GM23338 (cell line): ENCODE measurements at regions not wholly inside any gene's neighbourhood (a gene's known extent, or its start where the extent isn't known, plus 50 kb on each side); places are given as distances from the start of the nearest gene placed in this dataset.

Source experiments
- ATAC-seq: fragments of 200-7000 bp; cut with Tn5 transposase; 3 replicates; pipeline ENCODE4 v1.9.1; 2020
- DNase-seq: peaks from one replicate; pipeline ENCODE4 v3.0.0-alpha.2; 2015; ENCODE audit warnings: low spot score
- H2AFZ ChIP-seq: fragments of 200-600 bp; sonication (generic); 2 replicates; pipeline ENCODE4 v1.8.0; 2016; ENCODE audit warnings: antibody characterized with exemption, mild to moderate bottlenecking, moderate library complexity
- H3F3A ChIP-seq: fragments of 200-600 bp; sonication (generic); replicated peaks from 2 replicates; pipeline ENCODE4 v1.8.0; 2017; ENCODE audit warnings: antibody characterized with exemption, mixed run types, low read depth
- H3K27ac ChIP-seq: fragments of 200-600 bp; sonication (generic); 2 replicates; pipeline ENCODE4 v1.6.1; 2016; ENCODE audit warnings: low read depth
- H3K27me3 ChIP-seq: fragments of 200-600 bp; sonication (generic); 2 replicates; pipeline ENCODE4 v1.8.0; 2016; ENCODE audit warnings: mild to moderate bottlenecking, mixed run types, moderate library complexity; ENCODE audit not compliant: insufficient read depth
- H3K36me3 ChIP-seq: fragments of 200-600 bp; sonication (generic); 2 replicates; pipeline ENCODE4 v1.8.0; 2016; ENCODE audit warnings: mild to moderate bottlenecking; ENCODE audit not compliant: insufficient read depth
- H3K4me1 ChIP-seq: fragments of 200-600 bp; sonication (generic); 2 replicates; pipeline ENCODE4 v1.8.0; 2016; ENCODE audit warnings: mild to moderate bottlenecking, moderate library complexity; ENCODE audit not compliant: insufficient read depth
- H3K4me2 ChIP-seq: fragments of 200-600 bp; sonication (generic); 2 replicates; pipeline ENCODE4 v1.7.1; 2017; ENCODE audit warnings: mixed run types
- H3K4me3 ChIP-seq: fragments of 200-600 bp; sonication (generic); 2 replicates; pipeline ENCODE4 v1.6.1; 2016; ENCODE audit warnings: mixed run types
- H3K79me2 ChIP-seq: fragments of 200-600 bp; sonication (generic); replicated peaks from 2 replicates; pipeline ENCODE4 v1.8.0; 2017; ENCODE audit warnings: mild to moderate bottlenecking; ENCODE audit not compliant: insufficient read depth
- H3K9me2 ChIP-seq: fragments of 200-600 bp; sonication (generic); 2 replicates; pipeline ENCODE4 v1.8.0; 2017; ENCODE audit not compliant: insufficient read depth
- H4K20me1 ChIP-seq: fragments of 200-600 bp; sonication (generic); replicated peaks from 2 replicates; pipeline ENCODE4 v1.8.0; 2017; ENCODE audit warnings: mild to moderate bottlenecking; ENCODE audit not compliant: insufficient read depth
- H3K27ac Mint-ChIP-seq: 2 replicates; pipeline ENCODE4 v1.8.0; 2020; ENCODE audit warnings: inconsistent platforms, mild to moderate bottlenecking, moderate library complexity, mixed read lengths
- H3K27me3 Mint-ChIP-seq: 3 replicates; pipeline ENCODE4 v1.8.0; 2022; ENCODE audit warnings: low read depth, mild to moderate bottlenecking, moderate library complexity, mixed read lengths, inconsistent platforms; ENCODE audit not compliant: insufficient read depth, poor library complexity
- H3K36me3 Mint-ChIP-seq: 3 replicates; pipeline ENCODE4 v1.8.0; 2021; ENCODE audit warnings: low read depth, mild to moderate bottlenecking, inconsistent platforms, moderate library complexity, mixed read lengths
- H3K4me1 Mint-ChIP-seq: 3 replicates; pipeline ENCODE4 v1.8.0; 2020; ENCODE audit warnings: mild to moderate bottlenecking, inconsistent platforms, mixed read lengths
- H3K4me3 Mint-ChIP-seq: 3 replicates; pipeline ENCODE4 v1.8.0; 2021; ENCODE audit warnings: moderate library complexity, mild to moderate bottlenecking, inconsistent platforms, mixed read lengths
- H3K9me3 Mint-ChIP-seq: 3 replicates; pipeline ENCODE4 v1.8.0; 2020; ENCODE audit warnings: moderate library complexity, mild to moderate bottlenecking, inconsistent platforms, mixed read lengths
- CREB1 ChIP-seq: fragments of 250-450 bp; sonication (Bioruptor Pico); IDR thresholded peaks from 2 replicates; pipeline ENCODE4 v1.5.0; 2020; ENCODE audit warnings: low read depth, mild to moderate bottlenecking, moderate library complexity
- EZH2 ChIP-seq: fragments of 200-600 bp; sonication (generic); IDR thresholded peaks from one replicate; pipeline ENCODE4 v1.8.0; 2017; ENCODE audit warnings: antibody characterized with exemption, mild to moderate bottlenecking, low read depth; ENCODE audit not compliant: unreplicated experiment
- EZH2phosphoT487 ChIP-seq: fragments of 200-600 bp; sonication (generic); IDR thresholded peaks from one replicate; pipeline ENCODE4 v1.8.1; 2018; ENCODE audit warnings: antibody characterized with exemption; ENCODE audit not compliant: unreplicated experiment
- JUNB ChIP-seq: IDR thresholded peaks from one replicate; pipeline ENCODE4 v1.6.1; 2016; ENCODE audit warnings: antibody characterized with exemption; ENCODE audit not compliant: unreplicated experiment
- NANOG ChIP-seq: IDR thresholded peaks from 2 replicates; pipeline ENCODE4 v1.6.1; 2016; ENCODE audit warnings: antibody characterized with exemption, borderline replicate concordance
- ZNF331 ChIP-seq: fragments of 250-450 bp; sonication (Bioruptor Pico); IDR thresholded peaks from 2 replicates; pipeline ENCODE4 v1.5.0; 2020; ENCODE audit warnings: low read depth, mild to moderate bottlenecking, moderate library complexity
- TF ChIP-seq, protein P1 (sequence below): fragments of 250-450 bp; sonication (Bioruptor Pico); IDR thresholded peaks from 2 replicates; pipeline ENCODE4 v1.5.0; 2020; ENCODE audit warnings: mild to moderate bottlenecking, moderate library complexity
- TF ChIP-seq, protein P2 (sequence below): IDR thresholded peaks from one replicate; pipeline ENCODE4 v1.6.1; 2018; ENCODE audit warnings: antibody characterized with exemption; ENCODE audit not compliant: unreplicated experiment

DNA sequence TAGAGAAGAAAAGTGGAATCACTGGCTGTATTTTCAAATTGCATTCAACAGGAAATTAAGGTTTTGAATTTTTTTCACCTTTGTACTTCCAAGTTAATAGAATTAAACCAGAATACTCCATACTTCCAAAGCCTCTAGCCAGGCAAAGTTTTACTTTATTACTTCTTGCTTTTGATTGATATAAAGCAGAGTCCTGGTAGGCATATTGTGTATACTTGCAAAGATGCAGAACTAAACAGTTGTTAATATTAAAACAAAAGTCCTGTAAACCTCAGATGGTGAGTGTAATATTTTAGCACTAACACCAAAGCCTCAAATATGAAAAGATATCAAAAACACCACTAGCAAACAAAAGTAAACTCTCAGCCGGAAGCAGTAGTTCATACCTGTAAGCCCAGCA lies 107.2 kb upstream of the C2CD4B start (continued):
- TF ChIP-seq, protein P1, sequence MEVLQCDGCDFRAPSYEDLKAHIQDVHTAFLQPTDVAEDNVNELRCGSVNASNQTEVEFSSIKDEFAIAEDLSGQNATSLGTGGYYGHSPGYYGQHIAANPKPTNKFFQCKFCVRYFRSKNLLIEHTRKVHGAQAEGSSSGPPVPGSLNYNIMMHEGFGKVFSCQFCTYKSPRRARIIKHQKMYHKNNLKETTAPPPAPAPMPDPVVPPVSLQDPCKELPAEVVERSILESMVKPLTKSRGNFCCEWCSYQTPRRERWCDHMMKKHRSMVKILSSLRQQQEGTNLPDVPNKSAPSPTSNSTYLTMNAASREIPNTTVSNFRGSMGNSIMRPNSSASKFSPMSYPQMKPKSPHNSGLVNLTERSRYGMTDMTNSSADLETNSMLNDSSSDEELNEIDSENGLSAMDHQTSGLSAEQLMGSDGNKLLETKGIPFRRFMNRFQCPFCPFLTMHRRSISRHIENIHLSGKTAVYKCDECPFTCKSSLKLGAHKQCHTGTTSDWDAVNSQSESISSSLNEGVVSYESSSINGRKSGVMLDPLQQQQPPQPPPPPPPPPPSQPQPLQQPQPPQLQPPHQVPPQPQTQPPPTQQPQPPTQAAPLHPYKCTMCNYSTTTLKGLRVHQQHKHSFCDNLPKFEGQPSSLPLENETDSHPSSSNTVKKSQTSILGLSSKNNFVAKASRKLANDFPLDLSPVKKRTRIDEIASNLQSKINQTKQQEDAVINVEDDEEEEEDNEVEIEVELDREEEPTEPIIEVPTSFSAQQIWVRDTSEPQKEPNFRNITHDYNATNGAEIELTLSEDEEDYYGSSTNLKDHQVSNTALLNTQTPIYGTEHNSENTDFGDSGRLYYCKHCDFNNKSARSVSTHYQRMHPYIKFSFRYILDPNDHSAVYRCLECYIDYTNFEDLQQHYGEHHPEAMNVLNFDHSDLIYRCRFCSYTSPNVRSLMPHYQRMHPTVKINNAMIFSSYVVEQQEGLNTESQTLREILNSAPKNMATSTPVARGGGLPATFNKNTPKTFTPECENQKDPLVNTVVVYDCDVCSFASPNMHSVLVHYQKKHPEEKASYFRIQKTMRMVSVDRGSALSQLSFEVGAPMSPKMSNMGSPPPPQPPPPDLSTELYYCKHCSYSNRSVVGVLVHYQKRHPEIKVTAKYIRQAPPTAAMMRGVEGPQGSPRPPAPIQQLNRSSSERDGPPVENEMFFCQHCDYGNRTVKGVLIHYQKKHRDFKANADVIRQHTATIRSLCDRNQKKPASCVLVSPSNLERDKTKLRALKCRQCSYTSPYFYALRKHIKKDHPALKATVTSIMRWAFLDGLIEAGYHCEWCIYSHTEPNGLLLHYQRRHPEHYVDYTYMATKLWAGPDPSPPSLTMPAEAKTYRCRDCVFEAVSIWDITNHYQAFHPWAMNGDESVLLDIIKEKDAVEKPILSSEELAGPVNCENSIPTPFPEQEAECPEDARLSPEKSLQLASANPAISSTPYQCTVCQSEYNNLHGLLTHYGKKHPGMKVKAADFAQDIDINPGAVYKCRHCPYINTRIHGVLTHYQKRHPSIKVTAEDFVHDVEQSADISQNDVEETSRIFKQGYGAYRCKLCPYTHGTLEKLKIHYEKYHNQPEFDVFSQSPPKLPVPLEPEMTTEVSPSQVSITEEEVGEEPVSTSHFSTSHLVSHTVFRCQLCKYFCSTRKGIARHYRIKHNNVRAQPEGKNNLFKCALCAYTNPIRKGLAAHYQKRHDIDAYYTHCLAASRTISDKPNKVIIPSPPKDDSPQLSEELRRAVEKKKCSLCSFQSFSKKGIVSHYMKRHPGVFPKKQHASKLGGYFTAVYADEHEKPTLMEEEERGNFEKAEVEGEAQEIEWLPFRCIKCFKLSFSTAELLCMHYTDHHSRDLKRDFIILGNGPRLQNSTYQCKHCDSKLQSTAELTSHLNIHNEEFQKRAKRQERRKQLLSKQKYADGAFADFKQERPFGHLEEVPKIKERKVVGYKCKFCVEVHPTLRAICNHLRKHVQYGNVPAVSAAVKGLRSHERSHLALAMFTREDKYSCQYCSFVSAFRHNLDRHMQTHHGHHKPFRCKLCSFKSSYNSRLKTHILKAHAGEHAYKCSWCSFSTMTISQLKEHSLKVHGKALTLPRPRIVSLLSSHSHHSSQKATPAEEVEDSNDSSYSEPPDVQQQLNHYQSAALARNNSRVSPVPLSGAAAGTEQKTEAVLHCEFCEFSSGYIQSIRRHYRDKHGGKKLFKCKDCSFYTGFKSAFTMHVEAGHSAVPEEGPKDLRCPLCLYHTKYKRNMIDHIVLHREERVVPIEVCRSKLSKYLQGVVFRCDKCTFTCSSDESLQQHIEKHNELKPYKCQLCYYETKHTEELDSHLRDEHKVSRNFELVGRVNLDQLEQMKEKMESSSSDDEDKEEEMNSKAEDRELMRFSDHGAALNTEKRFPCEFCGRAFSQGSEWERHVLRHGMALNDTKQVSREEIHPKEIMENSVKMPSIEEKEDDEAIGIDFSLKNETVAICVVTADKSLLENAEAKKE (CRISPR knock-in tag): no peak
- TF ChIP-seq, protein P2, sequence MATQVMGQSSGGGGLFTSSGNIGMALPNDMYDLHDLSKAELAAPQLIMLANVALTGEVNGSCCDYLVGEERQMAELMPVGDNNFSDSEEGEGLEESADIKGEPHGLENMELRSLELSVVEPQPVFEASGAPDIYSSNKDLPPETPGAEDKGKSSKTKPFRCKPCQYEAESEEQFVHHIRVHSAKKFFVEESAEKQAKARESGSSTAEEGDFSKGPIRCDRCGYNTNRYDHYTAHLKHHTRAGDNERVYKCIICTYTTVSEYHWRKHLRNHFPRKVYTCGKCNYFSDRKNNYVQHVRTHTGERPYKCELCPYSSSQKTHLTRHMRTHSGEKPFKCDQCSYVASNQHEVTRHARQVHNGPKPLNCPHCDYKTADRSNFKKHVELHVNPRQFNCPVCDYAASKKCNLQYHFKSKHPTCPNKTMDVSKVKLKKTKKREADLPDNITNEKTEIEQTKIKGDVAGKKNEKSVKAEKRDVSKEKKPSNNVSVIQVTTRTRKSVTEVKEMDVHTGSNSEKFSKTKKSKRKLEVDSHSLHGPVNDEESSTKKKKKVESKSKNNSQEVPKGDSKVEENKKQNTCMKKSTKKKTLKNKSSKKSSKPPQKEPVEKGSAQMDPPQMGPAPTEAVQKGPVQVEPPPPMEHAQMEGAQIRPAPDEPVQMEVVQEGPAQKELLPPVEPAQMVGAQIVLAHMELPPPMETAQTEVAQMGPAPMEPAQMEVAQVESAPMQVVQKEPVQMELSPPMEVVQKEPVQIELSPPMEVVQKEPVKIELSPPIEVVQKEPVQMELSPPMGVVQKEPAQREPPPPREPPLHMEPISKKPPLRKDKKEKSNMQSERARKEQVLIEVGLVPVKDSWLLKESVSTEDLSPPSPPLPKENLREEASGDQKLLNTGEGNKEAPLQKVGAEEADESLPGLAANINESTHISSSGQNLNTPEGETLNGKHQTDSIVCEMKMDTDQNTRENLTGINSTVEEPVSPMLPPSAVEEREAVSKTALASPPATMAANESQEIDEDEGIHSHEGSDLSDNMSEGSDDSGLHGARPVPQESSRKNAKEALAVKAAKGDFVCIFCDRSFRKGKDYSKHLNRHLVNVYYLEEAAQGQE: no peak
- TF ChIP-seq EZH2phosphoT487: no peak
- TF ChIP-seq NANOG: no peak

DNA sequence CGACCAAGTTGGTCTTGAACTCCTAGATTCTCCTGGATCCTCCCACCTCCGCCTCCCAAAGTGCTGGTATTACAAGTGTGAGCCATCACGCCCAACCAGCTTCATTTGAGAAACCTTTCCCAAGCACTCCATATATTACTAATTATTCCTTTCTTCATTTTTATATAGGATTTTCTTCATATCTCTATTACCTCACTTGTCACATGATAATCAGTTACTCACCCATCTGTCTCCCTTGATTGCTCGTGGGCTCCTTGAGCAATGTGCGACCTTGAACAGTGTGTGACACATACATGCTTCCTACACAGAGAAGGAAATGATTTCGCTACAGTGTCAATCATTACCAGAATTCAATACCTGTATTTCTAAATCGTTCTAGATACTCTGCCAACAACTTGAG lies 110.7 kb upstream of the C2CD4B start:
- peaks cover 8% of the 10 kb centered on the region for H3K9me3 Mint-ChIP-seq
- Histone ChIP-seq H3K36me3 (no peaks in the 10 kb centered on the region), H3K27me3 (no peaks in the 10 kb centered on the region), H3F3A (no peaks in the 10 kb centered on the region), H4K20me1 (no peaks in the 10 kb centered on the region), H3K4me1 (no peaks in the 10 kb centered on the region), H3K4me3 (no peak overlapping the region), H3K27ac (no peak overlapping the region), H3K4me2 (no peak overlapping the region), H2AFZ (no peak overlapping the region), H3K9me2 (0 out of 2 replicates have a peak, but pooled peaks cover 3% of the 10 kb centered on the region), H3K79me2 (no peaks in the 10 kb centered on the region)
- no peak overlapping the region for H3K4me3 Mint-ChIP-seq
- H3K27me3 Mint-ChIP-seq: no peaks in the 10 kb centered on the region
- H3K27ac Mint-ChIP-seq: no peak overlapping the region
- TF ChIP-seq EZH2 (no peak), EZH2phosphoT487 (no peak), CREB1 (CRISPR knock-in tag) (no peak), JUNB (no peak), ZNF331 (CRISPR knock-in tag) (no peak)
- TF ChIP-seq, protein P2: no peak
- no peaks in the 10 kb centered on the region for H3K4me1 Mint-ChIP-seq
- H3K36me3 Mint-ChIP-seq: peaks cover 2% of the 10 kb centered on the region; the same call in 2 of the 3 replicates
- ATAC-seq: no peak
- no peak for DNase-seq
